Upper lobe of left lung (tissue), 6 donors: ENCODE measurements at regions not wholly inside any gene's neighbourhood (a gene's known extent, or its start where the extent isn't known, plus 50 kb on each side); places are given as distances from the start of the nearest gene placed in this dataset.

ENCODE experiments used
- ATAC-seq, 2 donors: fragments of 200-7000 bp; cut with Tn5 transposase; one replicate each; pipeline ENCODE4 v1.9.1; 2022; ENCODE audit warnings: mild to moderate bottlenecking in 2 of 2, moderate library complexity in 2 of 2; ENCODE audit not compliant: low FRiP score in 2 of 2
- DNase-seq, 2 donors: peaks; one replicate each; pipeline ENCODE4 v3.0.0-alpha.2; 2019 to 2020
- H3K27ac ChIP-seq, 4 donors: fragments of 200-600 bp; sonication (generic); one replicate each; pipeline ENCODE4 v1.5.1; 2016 to 2019
- H3K27me3 ChIP-seq, 4 donors: fragments of 200-600 bp; sonication (generic); one replicate each; pipeline ENCODE4 v1.5.1; 2017 to 2019
- H3K36me3 ChIP-seq, 4 donors: fragments of 200-600 bp; sonication (generic); one replicate each; pipeline ENCODE4 v1.5.1; 2016 to 2019
- H3K4me1 ChIP-seq, 4 donors: fragments of 200-600 bp; sonication (generic); one replicate each; pipeline ENCODE4 v1.5.1; 2018 to 2019
- H3K4me3 ChIP-seq, 4 donors: fragments of 200-600 bp; sonication (generic); one replicate each; pipeline ENCODE4 v1.5.1; 2017 to 2019; ENCODE audit warnings: mild to moderate bottlenecking in 2 of 4, moderate library complexity in 1 of 4
- H3K9me3 ChIP-seq, 4 donors: fragments of 200-600 bp; sonication (generic); one replicate each; pipeline ENCODE4 v1.5.1; 2018 to 2019
- CTCF ChIP-seq, 6 experiments: fragments of 450-650 bp in 4 of 6; fragments of 200-600 bp in 2 of 6; sonication (generic) in 2 of 6; IDR thresholded peaks; one replicate each; pipeline ENCODE4 v1.5.1; 2016 to 2019; ENCODE audit warnings: antibody characterized with exemption in 6 of 6
- EP300 ChIP-seq, 4 donors: sonication (generic); formaldehyde crosslinking; IDR thresholded peaks; one replicate each; pipeline ENCODE4 v1.5.1; 2017; ENCODE audit warnings: antibody characterized with exemption in 4 of 4, control low read depth in 2 of 4
- POLR2A ChIP-seq, 4 donors: fragments of 450-650 bp; IDR thresholded peaks; one replicate each; pipeline ENCODE4 v1.5.1; 2016 to 2017; ENCODE audit warnings: antibody characterized with exemption in 4 of 4, mild to moderate bottlenecking in 2 of 4
- POLR2AphosphoS5 ChIP-seq, 2 donors: sonication (generic); formaldehyde crosslinking; IDR thresholded peaks; one replicate each; pipeline ENCODE4 v1.5.1; 2017; ENCODE audit warnings: antibody characterized with exemption in 2 of 2
- WGBS, 2 donors: methylation state at CpG; one replicate each; pipeline ENCODE4 v1.1.5; 2017 to 2018; 5-methylcytosine and 5-hydroxymethylcytosine counted together
- donor health status: DM: no; HTN: no; CAD: no; lungs with moderate emphysema.
- donor health status: DM: no; HTN: yes; CAD: no; lungs with severe emphysema.

GRCh38 chr9:119829186-119829585, 460.0 kb upstream of the BRINP1 start:
- DNase-seq (no peak), ATAC-seq (no peak)
- Histone ChIP-seq H3K36me3 (no peaks in the 10 kb centered on the region), H3K9me3 (no peaks in the 10 kb centered on the region), H3K27me3 (no peaks in the 10 kb centered on the region), H3K27ac (no peak overlapping the region), H3K4me1 (no peaks in the 10 kb centered on the region), H3K4me3 (no peak overlapping the region)
- 66 to 87% methylated on average over 2 of the region's 2 CpGs for WGBS, 2 donors
- TF ChIP-seq POLR2A (IDR thresholded peaks at IDR 0.05): no peak
- TF ChIP-seq EP300 (IDR thresholded peaks at IDR 0.05): no peak
- no peak for TF ChIP-seq CTCF (IDR thresholded peaks at IDR 0.05)
- TF ChIP-seq POLR2AphosphoS5 (IDR thresholded peaks at IDR 0.05): no peak

GRCh38 chr9:119827526-119827925, 458.3 kb upstream of the BRINP1 start:
- no peak overlapping the region for H3K4me3 ChIP-seq
- no peak for TF ChIP-seq CTCF (IDR thresholded peaks at IDR 0.05)
- TF ChIP-seq EP300 (IDR thresholded peaks at IDR 0.05): no peak
- no peak for TF ChIP-seq POLR2AphosphoS5 (IDR thresholded peaks at IDR 0.05)
- TF ChIP-seq POLR2A (IDR thresholded peaks at IDR 0.05): no peak
- H3K4me1 ChIP-seq: no peaks in the 10 kb centered on the region
- no peaks in the 10 kb centered on the region for H3K27me3 ChIP-seq
- no peak overlapping the region for H3K27ac ChIP-seq
- H3K9me3 ChIP-seq: no peaks in the 10 kb centered on the region
- DNase-seq: no peak
- no peak for ATAC-seq
- no peaks in the 10 kb centered on the region for H3K36me3 ChIP-seq
- WGBS, 2 donors: 77 to 87% methylated on average over 4 of the region's 4 CpGs

- Histone ChIP-seq H3K27me3 (no peaks in the 10 kb centered on the region), H3K9me3 (no peaks in the 10 kb centered on the region), H3K4me3 (no peak overlapping the region), H3K4me1 (no peaks in the 10 kb centered on the region), H3K36me3 (no peaks in the 10 kb centered on the region), H3K27ac (no peak overlapping the region)
- no peak for DNase-seq
- no peak for ATAC-seq
- 48 to 59% methylated on average over 4 of the region's 4 CpGs for WGBS, 2 donors
- TF ChIP-seq POLR2AphosphoS5 (IDR thresholded peaks at IDR 0.05): no peak
- no peak for TF ChIP-seq POLR2A (IDR thresholded peaks at IDR 0.05)
- no peak for TF ChIP-seq CTCF (IDR thresholded peaks at IDR 0.05)
- TF ChIP-seq EP300 (IDR thresholded peaks at IDR 0.05): no peak
Observed at GRCh38 chr9:119827126-119827525, 457.9 kb upstream of the BRINP1 start.

- H3K4me3 ChIP-seq: no peak overlapping the region
- DNase-seq (no peak), ATAC-seq (no peak)
- no peak overlapping the region for H3K27ac ChIP-seq
- H3K4me1 ChIP-seq: no peaks in the 10 kb centered on the region
- H3K9me3 ChIP-seq: no peaks in the 10 kb centered on the region
- no peaks in the 10 kb centered on the region for H3K36me3 ChIP-seq
- 92 to 93% methylated on average over 5 of the region's 5 CpGs for WGBS, 2 donors
- H3K27me3 ChIP-seq: no peaks in the 10 kb centered on the region
- no peak for TF ChIP-seq CTCF (IDR thresholded peaks at IDR 0.05)
- TF ChIP-seq POLR2A (IDR thresholded peaks at IDR 0.05): no peak
- no peak for TF ChIP-seq EP300 (IDR thresholded peaks at IDR 0.05)
- no peak for TF ChIP-seq POLR2AphosphoS5 (IDR thresholded peaks at IDR 0.05)
Observed at GRCh38 chr9:119818726-119819435, 449.6 kb upstream of the BRINP1 start.
